HCT116 (cell line): ENCODE measurements at regions not wholly inside any gene's neighbourhood (a gene's known extent, or its start where the extent isn't known, plus 50 kb on each side); places are given as distances from the start of the nearest gene placed in this dataset.

Experiments
- ATAC-seq: fragments of 200-7000 bp; cut with Tn5 transposase; 2 replicates; pipeline ENCODE4 v1.9.1; 2020; ENCODE audit warnings: mild to moderate bottlenecking, moderate library complexity
- BruUV-seq: library from RNA; stranded (reverse); fragments of 400-500 nt; replicated peaks from 2 replicates; lab custom pipeline; 2021; lab: Mats Ljungman, UMichigan
- CTCF ChIA-PET: fragments of 300-600 bp; sonication (Branson Sonifier 250); formaldehyde crosslinking; loops from one replicate; lab custom pipeline; 2021; ENCODE audit warnings: antibody characterized with exemption; lab: Charles Lee
- POLR2A ChIA-PET: fragments of 300-600, 350-600 bp; sonication (Branson Sonifier 250); formaldehyde crosslinking; loops from one replicate; lab custom pipeline; 2021; ENCODE audit warnings: antibody characterized with exemption; lab: Charles Lee
- RAD21 ChIA-PET, 2 experiments: fragments of 300-600 bp; sonication (Branson Sonifier 250); formaldehyde crosslinking; loops; one replicate each; lab custom pipeline; 2023; ENCODE audit warnings: low total read pairs in 2 of 2; ENCODE audit not compliant: uncharacterized antibody in 2 of 2, unreplicated experiment in 2 of 2, low non-redundant PET in 1 of 2; lab: Charles Lee
- DNase-seq: peaks from one replicate; pipeline ENCODE4 v3.0.0-alpha.2; 2010; ENCODE audit warnings: low read depth, low spot score
- H2AFZ ChIP-seq: fragments of 200-600 bp; shearing (Covaris generic), sonication (generic); 2 replicates; pipeline ENCODE4 v1.6.1; 2017; ENCODE audit warnings: low read depth, mixed run types, mixed read lengths, antibody characterized with exemption, low read length; ENCODE audit not compliant: poor library complexity, severe bottlenecking
- H3K27ac ChIP-seq: 2 replicates; pipeline ENCODE4 v1.5.1; 2012; ENCODE audit warnings: low read depth, low read length
- H3K27me3 ChIP-seq: fragments of 200-600 bp; sonication (generic); 2 replicates; pipeline ENCODE4 v1.6.1; 2016; ENCODE audit warnings: mixed run types, low read length, mixed read lengths; ENCODE audit not compliant: insufficient read depth
- H3K36me3 ChIP-seq, 2 experiments: fragments of 200-500 bp in 1 of 2; fragments of 200-600 bp in 1 of 2; sonication (Bioruptor generic) in 1 of 2; sonication (generic) in 1 of 2; 2 replicates each; pipeline versions ENCODE4 v1.5.1 to v1.6.1; 2014 to 2016; ENCODE audit warnings: low read length in 2 of 2, inconsistent platforms in 1 of 2, mixed read lengths in 1 of 2, mixed run types in 1 of 2; ENCODE audit not compliant: insufficient read depth in 2 of 2, control insufficient read depth in 1 of 2
- H3K4me1 ChIP-seq, 2 experiments: fragments of 200-600 bp in 1 of 2; sonication (generic) in 1 of 2; 2 replicates each; pipeline versions ENCODE4 v1.5.1 to v1.6.1; 2012 to 2017; ENCODE audit warnings: low read length in 2 of 2, inconsistent platforms in 1 of 2, mild to moderate bottlenecking in 1 of 2, mixed read lengths in 1 of 2, mixed run types in 1 of 2, moderate library complexity in 1 of 2; ENCODE audit not compliant: insufficient read depth in 2 of 2, control insufficient read depth in 1 of 2
- H3K4me2 ChIP-seq: fragments of 200-600 bp; sonication (generic); 2 replicates; pipeline ENCODE4 v1.6.1; 2017; ENCODE audit warnings: mixed run types, low read length, mixed read lengths
- H3K4me3 ChIP-seq, 2 experiments: fragments of 200-600 bp in 1 of 2; sonication (generic) in 1 of 2; replicated peaks in 1 of 2; 2 replicates each; pipeline ENCODE4 v1.5.1; 2011 to 2016; ENCODE audit warnings: low read length in 2 of 2, control low read depth in 1 of 2, low read depth in 1 of 2, mild to moderate bottlenecking in 1 of 2, mixed read lengths in 1 of 2, mixed run types in 1 of 2
- H3K79me2 ChIP-seq: fragments of 200-600 bp; sonication (generic); 2 replicates; pipeline ENCODE4 v1.6.1; 2017; ENCODE audit warnings: mild to moderate bottlenecking, mixed run types, low read length, moderate library complexity, mixed read lengths; ENCODE audit not compliant: insufficient read depth
- H3K9ac ChIP-seq: fragments of 200-600 bp; sonication (generic); 2 replicates; pipeline ENCODE4 v1.6.1; 2016; ENCODE audit warnings: low read length, mixed read lengths
- H3K9me2 ChIP-seq: fragments of 200-600 bp; sonication (generic), shearing (Covaris generic); 2 replicates; pipeline ENCODE4 v1.6.1; 2017; ENCODE audit warnings: mixed run types, mild to moderate bottlenecking, moderate library complexity; ENCODE audit not compliant: insufficient read depth
- H3K9me3 ChIP-seq, 2 experiments: fragments of 200-500 bp in 1 of 2; fragments of 200-600 bp in 1 of 2; sonication (Bioruptor generic) in 1 of 2; sonication (generic) in 1 of 2; 2 replicates each; pipeline ENCODE4 v1.6.1; 2014 to 2017; ENCODE audit warnings: low read length in 2 of 2, mixed read lengths in 2 of 2, inconsistent platforms in 1 of 2, low read depth in 1 of 2, mild to moderate bottlenecking in 1 of 2, mixed run types in 1 of 2, moderate library complexity in 1 of 2; ENCODE audit not compliant: control insufficient read depth in 1 of 2, insufficient read depth in 1 of 2
- H4K20me1 ChIP-seq: fragments of 200-600 bp; sonication (generic), shearing (Covaris generic); 2 replicates; pipeline ENCODE4 v1.6.1; 2017; ENCODE audit warnings: mixed run types, mild to moderate bottlenecking, moderate library complexity; ENCODE audit not compliant: insufficient read depth
- CTCF ChIP-seq, 3 experiments: fragments of 200-600 bp in 1 of 3; sonication (generic) in 1 of 3; IDR thresholded peaks in 2 of 3; conservative IDR thresholded peaks in 1 of 3; 2 replicates each; pipeline ENCODE4 v1.5.1; 2012 to 2017; ENCODE audit warnings: low read depth in 2 of 3, low read length in 2 of 3, antibody characterized with exemption in 1 of 3, borderline replicate concordance in 1 of 3, control low read depth in 1 of 3, mild to moderate bottlenecking in 1 of 3, mixed read lengths in 1 of 3, mixed run types in 1 of 3, moderate library complexity in 1 of 3; ENCODE audit not compliant: insufficient read depth in 1 of 3
- EGR1 ChIP-seq: IDR thresholded peaks from 2 replicates; pipeline ENCODE4 v1.6.1; 2012; ENCODE audit warnings: low read depth
- EZH2phosphoT487 ChIP-seq: fragments of 200-600 bp; IDR thresholded peaks from 2 replicates; pipeline ENCODE4 v1.6.1; 2018; ENCODE audit warnings: antibody characterized with exemption, borderline replicate concordance
- FOSL1 ChIP-seq: IDR thresholded peaks from 2 replicates; pipeline ENCODE4 v1.6.1; 2012; ENCODE audit warnings: low read depth
- MAX ChIP-seq: IDR thresholded peaks from 2 replicates; pipeline ENCODE4 v1.6.1; 2012
- POLR2AphosphoS5 ChIP-seq: IDR thresholded peaks from 2 replicates; pipeline ENCODE4 v1.6.1; 2011; ENCODE audit warnings: mild to moderate bottlenecking, low read depth, low read length, moderate library complexity
- RAD21 ChIP-seq: IDR thresholded peaks from 2 replicates; pipeline ENCODE4 v1.6.1; 2012; ENCODE audit warnings: low read depth, mild to moderate bottlenecking
- REST ChIP-seq: IDR thresholded peaks from 2 replicates; pipeline ENCODE4 v1.6.1; 2012; ENCODE audit warnings: low read depth
- SIN3A ChIP-seq: IDR thresholded peaks from 2 replicates; pipeline ENCODE4 v1.6.1; 2012; ENCODE audit warnings: low read depth
- SRF ChIP-seq: IDR thresholded peaks from 2 replicates; pipeline ENCODE4 v1.6.1; 2012; ENCODE audit warnings: low read depth
- ZBTB33 ChIP-seq: IDR thresholded peaks from 2 replicates; pipeline ENCODE4 v1.6.1; 2011; ENCODE audit warnings: mild to moderate bottlenecking, low read length, moderate library complexity; ENCODE audit not compliant: insufficient replicate concordance; ENCODE audit errors: extremely low read depth
- ZFX ChIP-seq: fragments of 450-650 bp; IDR thresholded peaks from 2 replicates; pipeline ENCODE4 v1.6.1; 2017
- ZNF274 ChIP-seq: fragments of 200-500 bp; sonication (Bioruptor generic); IDR thresholded peaks from 2 replicates; pipeline ENCODE4 v1.6.1; 2014; ENCODE audit warnings: mild to moderate bottlenecking, low read depth, low read length, inconsistent platforms
- intact Hi-C: fragments of 100-400 bp; cut with micrococcal nuclease; formaldehyde crosslinking; loops from 2 replicates; pipeline ENCODE4 v1.10.0; 2022

GRCh38 chr5:86532429-86532828 is 85.3 kb upstream of the COX7C start:
- Histone ChIP-seq H3K9me2 (no peaks in the 10 kb centered on the region), H3K36me3 (no peaks in the 10 kb centered on the region), H3K4me3 (no peak overlapping the region), H2AFZ (no peak overlapping the region), H4K20me1 (no peaks in the 10 kb centered on the region), H3K79me2 (no peaks in the 10 kb centered on the region), H3K9ac (no peak overlapping the region), H3K9me3 (no peaks in the 10 kb centered on the region), H3K4me2 (no peak overlapping the region), H3K27ac (no peak overlapping the region), H3K4me1 (no peaks in the 10 kb centered on the region), H3K27me3 (no peaks in the 10 kb centered on the region)
- RAD21 ChIA-PET: no interaction called here
- BruUV-seq: no TSS peak
- TF ChIP-seq EZH2phosphoT487: no peak
- no peak for TF ChIP-seq SRF
- TF ChIP-seq EGR1: no peak
- no peak for TF ChIP-seq RAD21
- TF ChIP-seq POLR2AphosphoS5: no peak
- intact Hi-C loops: no loop called here
- DNase-seq (no peak), ATAC-seq (no peak)
- POLR2A ChIA-PET: no interaction called here
- CTCF ChIA-PET: no interaction called here

- H3K4me1 ChIP-seq: no peaks in the 10 kb centered on the region
- no peaks in the 10 kb centered on the region for H3K9me2 ChIP-seq
- H3K79me2 ChIP-seq: no peaks in the 10 kb centered on the region
- H3K4me3 ChIP-seq: no peak overlapping the region
- no peaks in the 10 kb centered on the region for H4K20me1 ChIP-seq
- no peaks in the 10 kb centered on the region for H3K9me3 ChIP-seq
- H3K27ac ChIP-seq: no peak overlapping the region
- BruUV-seq: no TSS peak
- CTCF ChIA-PET: no interaction called here
- H3K36me3 ChIP-seq: no peaks in the 10 kb centered on the region
- RAD21 ChIA-PET: no interaction called here
- H3K4me2 ChIP-seq: no peak overlapping the region
- H3K9ac ChIP-seq: no peak overlapping the region
- no peak overlapping the region for H2AFZ ChIP-seq
- no peak for ATAC-seq
- no peak for DNase-seq
- POLR2A ChIA-PET: no interaction called here
- no peaks in the 10 kb centered on the region for H3K27me3 ChIP-seq
- intact Hi-C loops: no loop called here
- no peak for TF ChIP-seq RAD21
- no peak for TF ChIP-seq MAX
- no peak for TF ChIP-seq REST
- TF ChIP-seq CTCF (IDR thresholded peaks at IDR 0.05 in 2 of 3, conservative IDR thresholded peaks at IDR 0.05 in 1 of 3; ENCODE audit: borderline replicate concordance in 1 of 3, insufficient read depth in 1 of 3, low read depth in 2 of 3, low read length in 2 of 3): no peak
- no peak for TF ChIP-seq SRF
- TF ChIP-seq SIN3A: no peak
- TF ChIP-seq POLR2AphosphoS5: no peak
- no peak for TF ChIP-seq ZFX
- TF ChIP-seq ZBTB33: no peak
- TF ChIP-seq FOSL1: no peak
- no peak for TF ChIP-seq EZH2phosphoT487
- no peak for TF ChIP-seq ZNF274
Measured at GRCh38 chr5:86536396-86536795, 81.3 kb upstream of the COX7C start.
